Muscle layer of duodenum (tissue), 2 donors: ENCODE measurements at regions not wholly inside any gene's neighbourhood (a gene's known extent, or its start where the extent isn't known, plus 50 kb on each side); places are given as distances from the start of the nearest gene placed in this dataset.

Experiments
- H3K27ac ChIP-seq: one replicate; pipeline ENCODE4 v1.7.0; 2013; ENCODE audit warnings: mild to moderate bottlenecking, low read length
- H3K27me3 ChIP-seq: one replicate; pipeline ENCODE4 v1.7.0; 2013; ENCODE audit warnings: low read depth, mild to moderate bottlenecking, control low read depth, low read length
- H3K36me3 ChIP-seq, 2 donors: one replicate each; pipeline ENCODE4 v1.7.0; 2013; ENCODE audit warnings: low read length in 2 of 2, control low read depth in 1 of 2, mild to moderate bottlenecking in 1 of 2; ENCODE audit not compliant: insufficient read depth in 2 of 2, control insufficient read depth in 1 of 2
- H3K4me1 ChIP-seq, 2 donors: one replicate each; pipeline ENCODE4 v1.7.0; 2013; ENCODE audit warnings: low read length in 2 of 2, mild to moderate bottlenecking in 2 of 2, control low read depth in 1 of 2, moderate library complexity in 1 of 2; ENCODE audit not compliant: insufficient read depth in 2 of 2, control insufficient read depth in 1 of 2
- H3K4me3 ChIP-seq, 2 donors: one replicate each; pipeline ENCODE4 v1.7.0; 2013; ENCODE audit warnings: low read length in 2 of 2, low read depth in 1 of 2, mild to moderate bottlenecking in 1 of 2
- H3K9me3 ChIP-seq, 2 donors: one replicate each; pipeline ENCODE4 v1.7.0; 2013; ENCODE audit warnings: low read length in 2 of 2, control low read depth in 1 of 2, mild to moderate bottlenecking in 1 of 2; ENCODE audit not compliant: control insufficient read depth in 1 of 2
- donor health status: healthy.

DNA sequence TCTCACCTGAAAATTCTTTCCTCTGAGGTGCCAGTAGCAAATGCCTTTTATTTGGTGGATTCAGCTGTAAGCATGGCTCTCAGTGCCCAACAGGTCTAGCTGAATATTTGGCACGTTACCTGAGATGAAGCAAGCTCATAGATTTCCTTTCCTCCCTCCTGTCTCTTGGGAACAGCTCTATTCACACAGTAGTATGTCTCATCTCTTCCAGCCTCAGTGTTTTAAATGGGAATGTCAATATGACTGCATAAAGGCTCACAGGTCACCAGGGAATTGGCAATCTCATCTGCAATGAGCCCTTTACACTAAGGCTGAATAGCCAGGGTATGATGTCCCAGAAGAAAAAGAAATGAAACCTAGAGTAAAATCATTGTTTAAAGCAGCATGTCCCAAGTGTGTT is 733.5 kb downstream of the NTRK3 start:
- Histone ChIP-seq H3K4me1 (no peaks in the 10 kb centered on the region), H3K36me3 (no peaks in the 10 kb centered on the region), H3K27ac (no peak overlapping the region), H3K9me3 (peaks cover 0 to 3% of the 10 kb centered on the region in 2 donors), H3K27me3 (no peaks in the 10 kb centered on the region), H3K4me3 (no peak overlapping the region)

DNA sequence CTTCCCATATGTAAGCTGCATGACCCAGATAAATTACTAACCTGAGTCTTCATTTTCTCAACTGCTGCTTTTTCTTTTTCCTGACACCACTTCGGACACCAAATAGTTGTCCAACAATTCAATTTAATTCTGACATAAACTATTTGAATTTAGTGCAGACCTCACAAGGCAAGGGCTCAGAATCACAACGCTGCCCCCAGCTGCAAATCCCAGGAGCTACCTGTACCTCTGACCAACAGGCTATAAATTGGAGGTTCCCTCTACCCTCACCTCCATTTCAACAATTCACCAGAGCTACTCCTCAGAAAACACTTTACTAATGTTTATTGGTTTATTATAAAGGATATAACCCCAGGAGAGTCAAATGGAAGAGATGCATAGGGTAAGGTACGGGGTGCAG is 737.6 kb downstream of the NTRK3 start:
- Histone ChIP-seq H3K36me3 (no peaks in the 10 kb centered on the region), H3K4me1 (no peaks in the 10 kb centered on the region), H3K27me3 (no peaks in the 10 kb centered on the region), H3K9me3 (peaks cover 0 to 3% of the 10 kb centered on the region in 2 donors), H3K27ac (no peak overlapping the region), H3K4me3 (no peak overlapping the region)

DNA sequence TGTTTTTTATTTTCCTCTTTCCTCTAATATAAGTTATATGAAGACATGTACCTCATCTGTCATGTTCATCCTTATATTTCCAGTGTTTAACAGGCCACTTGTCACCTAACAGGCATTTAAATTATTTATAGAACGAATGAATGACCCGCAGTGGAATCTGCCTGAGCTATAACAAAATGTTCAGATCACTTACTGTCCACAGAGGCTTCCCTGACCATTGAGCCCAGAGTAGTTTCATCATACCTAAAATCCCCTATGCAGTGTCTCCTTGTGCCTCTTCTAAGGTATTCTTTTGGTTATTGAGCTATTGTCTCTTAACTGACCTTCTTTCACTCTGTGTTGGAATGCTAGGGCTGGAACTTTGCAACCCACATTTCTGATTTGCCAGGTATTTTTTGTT is 748.5 kb downstream of the NTRK3 start:
- Histone ChIP-seq H3K27me3 (no peaks in the 10 kb centered on the region), H3K9me3 (no peaks in the 10 kb centered on the region), H3K4me3 (no peak overlapping the region), H3K27ac (no peak overlapping the region), H3K4me1 (no peaks in the 10 kb centered on the region), H3K36me3 (no peaks in the 10 kb centered on the region)

DNA sequence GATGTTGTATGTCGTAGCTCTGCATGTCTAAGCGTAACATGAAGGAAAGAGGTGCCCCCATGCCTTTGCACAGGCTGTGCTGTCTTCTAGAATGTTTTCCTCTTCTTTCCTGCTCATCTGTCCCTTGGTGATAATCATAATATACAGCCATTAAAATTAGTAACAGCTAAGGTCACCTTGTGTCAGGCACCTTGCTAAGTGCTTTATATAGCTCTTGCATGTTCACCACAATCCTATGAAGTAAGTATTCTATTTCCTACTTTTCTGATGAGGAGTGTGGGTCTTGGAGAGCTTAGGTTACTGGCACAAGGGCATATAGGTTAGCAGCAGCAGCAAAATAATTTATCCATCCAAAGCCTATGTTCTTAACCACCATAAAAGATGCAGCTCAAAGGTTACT is 754.4 kb downstream of the NTRK3 start:
- Histone ChIP-seq H3K4me1 (no peaks in the 10 kb centered on the region), H3K36me3 (no peaks in the 10 kb centered on the region), H3K27me3 (no peaks in the 10 kb centered on the region), H3K9me3 (no peaks in the 10 kb centered on the region), H3K27ac (no peak overlapping the region), H3K4me3 (no peak overlapping the region)

DNA sequence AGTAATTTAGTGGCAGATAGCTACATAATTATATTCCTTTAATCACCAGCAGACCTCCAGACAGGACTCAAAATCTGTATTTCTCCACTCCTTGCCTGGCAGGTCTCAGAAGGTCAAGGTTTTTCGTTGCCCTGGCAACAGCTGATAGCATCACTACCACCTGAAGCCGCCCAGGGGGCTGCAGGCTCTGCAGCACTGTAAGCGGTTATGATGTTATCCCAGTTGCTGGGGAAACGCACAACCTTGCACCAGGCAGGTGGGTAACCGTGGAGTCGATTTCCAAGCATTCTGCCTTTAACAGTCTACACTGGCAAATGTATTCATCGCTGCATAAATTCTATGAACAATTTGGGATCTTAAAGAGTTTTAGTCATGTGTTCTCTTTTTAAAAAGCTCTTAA is 756.3 kb downstream of the NTRK3 start:
- Histone ChIP-seq H3K4me3 (no peak overlapping the region), H3K27ac (no peak overlapping the region), H3K27me3 (no peaks in the 10 kb centered on the region), H3K36me3 (no peaks in the 10 kb centered on the region), H3K4me1 (peaks cover 0 to 5% of the 10 kb centered on the region in 2 donors), H3K9me3 (no peaks in the 10 kb centered on the region)

DNA sequence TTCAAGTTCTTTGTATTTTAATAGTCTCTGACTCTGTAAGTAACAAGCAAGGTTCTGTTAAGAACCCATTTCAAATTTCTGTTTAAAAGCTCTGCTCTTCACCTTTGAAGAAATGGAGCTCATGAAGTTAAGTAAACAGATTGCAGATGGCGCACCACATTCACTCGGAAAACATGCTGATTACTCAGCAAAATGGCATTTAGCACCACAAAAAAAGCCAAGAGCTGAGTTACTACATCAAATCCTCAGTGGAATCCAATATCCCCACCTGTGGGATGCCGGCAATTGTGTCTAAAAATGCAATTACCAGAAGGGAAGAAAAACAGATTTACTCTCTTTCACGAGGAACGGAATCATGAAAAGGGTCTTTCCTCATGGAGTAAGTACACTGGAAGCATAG is 758.0 kb downstream of the NTRK3 start:
- H3K27ac ChIP-seq: no peak overlapping the region
- H3K27me3 ChIP-seq: no peaks in the 10 kb centered on the region
- no peak overlapping the region for H3K4me3 ChIP-seq
- H3K36me3 ChIP-seq: no peaks in the 10 kb centered on the region
- H3K9me3 ChIP-seq: no peaks in the 10 kb centered on the region
- H3K4me1 ChIP-seq: peaks cover 0 to 5% of the 10 kb centered on the region in 2 donors

DNA sequence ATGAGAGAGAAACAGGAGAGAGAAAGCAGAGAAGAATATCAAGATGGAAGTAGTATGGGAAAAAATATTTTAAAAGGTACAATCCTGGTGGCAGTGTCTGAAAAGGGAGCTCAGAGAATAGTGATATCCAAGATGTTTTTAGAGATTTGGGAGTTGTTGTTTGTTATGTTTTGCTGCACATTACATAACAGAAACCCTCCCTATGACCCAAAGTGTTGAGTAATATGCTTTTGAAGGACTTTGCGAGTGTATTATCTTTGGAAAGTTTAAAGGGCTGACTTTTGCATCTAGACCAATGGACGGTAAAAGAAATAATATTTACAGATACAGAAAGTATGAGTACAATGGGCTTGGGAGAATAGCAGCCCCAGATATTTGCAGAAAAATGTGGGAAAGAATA is 759.7 kb downstream of the NTRK3 start:
- Histone ChIP-seq H3K27ac (no peak overlapping the region), H3K4me1 (peaks cover 0 to 5% of the 10 kb centered on the region in 2 donors), H3K27me3 (no peaks in the 10 kb centered on the region), H3K36me3 (no peaks in the 10 kb centered on the region), H3K9me3 (no peaks in the 10 kb centered on the region), H3K4me3 (no peak overlapping the region)

DNA sequence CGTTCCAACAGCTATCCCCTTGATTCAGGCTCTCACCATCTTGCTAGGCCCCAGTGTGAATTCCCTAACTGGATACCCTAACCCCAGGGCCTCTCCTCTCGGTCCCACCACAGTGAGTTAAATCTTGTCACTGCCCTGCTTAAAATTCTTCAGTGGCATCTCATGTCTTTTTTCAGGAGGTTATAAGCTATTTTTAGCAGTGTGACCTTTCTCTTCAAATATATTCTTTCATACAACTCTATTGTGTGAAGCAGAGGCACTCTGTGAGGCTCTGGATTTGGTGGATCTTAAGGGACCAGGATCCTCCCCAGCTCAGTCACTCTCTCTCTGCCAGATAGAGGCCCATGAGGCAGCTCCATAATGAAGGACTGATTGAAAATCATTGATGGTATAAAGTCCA is 760.4 kb downstream of the NTRK3 start:
- Histone ChIP-seq H3K4me1 (peaks cover 0 to 5% of the 10 kb centered on the region in 2 donors), H3K9me3 (no peaks in the 10 kb centered on the region), H3K4me3 (no peak overlapping the region), H3K27me3 (no peaks in the 10 kb centered on the region), H3K27ac (no peak overlapping the region), H3K36me3 (no peaks in the 10 kb centered on the region)

DNA sequence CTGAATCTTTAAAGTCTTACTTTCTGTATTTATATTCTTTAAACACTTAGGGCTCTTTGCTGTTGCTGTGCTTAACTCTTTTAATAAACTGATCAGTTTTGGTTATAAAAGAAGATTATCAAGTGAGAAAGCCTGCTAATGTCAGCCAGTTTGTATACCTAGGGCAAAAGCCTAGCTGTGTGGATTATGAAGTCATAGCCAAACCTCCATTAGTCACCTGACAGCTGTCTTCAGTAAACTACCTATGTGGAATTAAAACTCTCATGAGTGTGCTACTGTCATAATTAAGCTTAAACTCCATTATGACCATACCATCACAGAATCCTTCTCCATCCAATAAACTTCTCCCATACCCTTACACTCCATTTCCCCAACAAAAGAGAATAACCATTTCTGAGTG is 762.7 kb downstream of the NTRK3 start:
- no peak overlapping the region for H3K27ac ChIP-seq
- H3K9me3 ChIP-seq: no peaks in the 10 kb centered on the region

DNA sequence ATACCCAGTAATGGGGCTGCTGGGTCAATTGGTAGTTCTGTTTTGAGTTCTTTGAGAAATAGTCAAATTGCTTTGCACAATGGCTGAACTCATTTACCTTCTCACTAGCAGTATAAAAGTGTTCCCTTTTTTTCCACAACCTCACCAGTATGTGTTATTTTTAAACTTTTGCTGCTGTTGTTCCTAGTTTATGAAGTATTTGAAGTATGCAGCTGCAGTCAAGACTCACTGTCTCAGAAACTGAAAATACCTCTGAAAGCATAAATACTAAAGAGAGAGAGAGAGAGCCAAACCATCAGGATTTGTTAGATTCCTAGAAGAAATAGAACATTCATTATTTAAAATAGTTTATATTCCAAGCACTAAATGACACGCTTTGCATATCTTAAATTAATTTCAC is 764.2 kb downstream of the NTRK3 start:
- Histone ChIP-seq H3K27me3 (no peaks in the 10 kb centered on the region), H3K4me1 (peaks cover 0 to 5% of the 10 kb centered on the region in 2 donors), H3K4me3 (no peak overlapping the region), H3K27ac (no peak overlapping the region), H3K36me3 (no peaks in the 10 kb centered on the region), H3K9me3 (no peaks in the 10 kb centered on the region)

More for the DNA sequence above, 762.7 kb downstream of the NTRK3 start:
- Histone ChIP-seq H3K4me1 (peaks cover 0 to 5% of the 10 kb centered on the region in 2 donors), H3K4me3 (no peak overlapping the region), H3K36me3 (no peaks in the 10 kb centered on the region), H3K27me3 (no peaks in the 10 kb centered on the region)

DNA sequence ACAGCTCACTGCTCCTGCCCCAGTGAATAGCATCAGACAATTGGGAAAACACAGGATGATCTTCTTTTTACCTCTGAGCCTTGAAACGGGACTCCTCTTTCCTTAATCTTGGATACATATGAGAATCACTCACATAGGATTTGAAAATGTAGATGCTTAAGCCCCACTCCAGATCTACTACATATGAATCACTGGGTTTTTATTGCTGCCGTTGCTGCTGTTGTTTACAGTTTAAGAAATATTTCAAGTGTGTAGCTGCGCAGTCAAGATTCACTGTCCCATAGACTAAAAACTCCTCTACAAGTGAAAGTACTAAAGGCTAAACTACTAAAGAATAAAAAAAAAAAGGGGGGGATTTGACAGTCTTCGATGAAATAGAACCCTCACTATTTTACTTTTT is 765.9 kb downstream of the NTRK3 start:
- Histone ChIP-seq H3K9me3 (no peaks in the 10 kb centered on the region), H3K27ac (no peak overlapping the region)

DNA sequence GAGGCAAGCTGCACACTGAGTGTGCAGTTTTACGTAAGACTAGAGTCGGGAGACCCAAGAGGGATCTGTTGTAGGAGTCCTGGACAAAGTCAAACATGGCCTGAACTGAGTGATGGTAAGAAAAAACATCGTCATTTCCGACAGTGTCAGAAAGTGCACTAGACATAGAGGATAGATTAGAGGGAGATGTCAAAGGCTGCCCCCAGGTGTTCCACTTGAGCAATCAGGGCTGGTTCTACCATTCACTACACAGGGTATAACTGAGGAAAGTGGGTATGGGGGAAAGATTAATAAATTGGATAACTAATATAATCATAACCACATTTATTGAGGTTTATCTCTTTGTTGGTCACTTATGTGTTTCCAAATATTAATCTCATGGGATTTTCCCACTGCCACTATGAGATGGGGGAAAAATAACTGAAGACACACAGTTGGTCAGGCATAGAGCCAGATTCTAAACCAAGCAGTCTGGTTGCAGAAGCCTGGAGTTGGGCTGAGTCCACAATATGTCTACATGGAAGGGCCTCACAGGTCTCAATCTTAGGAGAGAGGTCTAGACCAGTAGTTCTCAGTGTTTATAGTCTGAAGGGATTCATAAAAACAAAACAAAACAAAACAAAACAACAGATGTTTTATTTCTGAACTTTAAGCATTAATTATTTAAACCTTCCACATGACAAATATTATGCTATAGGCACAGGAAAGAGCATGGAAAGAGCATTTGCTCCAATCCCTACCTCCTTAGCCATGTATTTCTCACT is 766.5 kb downstream of the NTRK3 start:
- Histone ChIP-seq H3K4me1 (no peaks in the 10 kb centered on the region), H3K36me3 (no peaks in the 10 kb centered on the region), H3K27me3 (no peaks in the 10 kb centered on the region), H3K4me3 (no peak overlapping the region), H3K9me3 (no peaks in the 10 kb centered on the region), H3K27ac (no peak overlapping the region)

More for the DNA sequence above, 765.9 kb downstream of the NTRK3 start:
- no peaks in the 10 kb centered on the region for H3K27me3 ChIP-seq
- H3K36me3 ChIP-seq: no peaks in the 10 kb centered on the region
- H3K4me3 ChIP-seq: no peak overlapping the region
- no peaks in the 10 kb centered on the region for H3K4me1 ChIP-seq
